Peyer's patch (tissue), 4 donors: ENCODE measurements at regions not wholly inside any gene's neighbourhood (a gene's known extent, or its start where the extent isn't known, plus 50 kb on each side); places are given as distances from the start of the nearest gene placed in this dataset.
"Not testable (repeated sequence)": the region's sequence is repeated elsewhere in the genome, so short reads cannot be mapped to it uniquely, and the experiment has no call there.

Experiments used
- DNase-seq, 3 donors: peaks; one replicate each; pipeline ENCODE4 v3.0.0-alpha.2; 2017 to 2019
- H3K27ac ChIP-seq, 4 donors: fragments of 200-600 bp; sonication (generic); one replicate each; pipeline ENCODE4 v1.5.1; 2016 to 2019
- H3K27me3 ChIP-seq, 2 donors: fragments of 200-600 bp; sonication (generic); one replicate each; pipeline ENCODE4 v1.5.1; 2019
- H3K36me3 ChIP-seq, 3 donors: fragments of 200-600 bp; sonication (generic); one replicate each; pipeline ENCODE4 v1.5.1; 2016 to 2019
- H3K4me1 ChIP-seq, 4 donors: fragments of 200-600 bp; sonication (generic); one replicate each; pipeline ENCODE4 v1.5.1; 2016 to 2019
- H3K4me3 ChIP-seq, 4 donors: fragments of 200-600 bp; sonication (generic); 1 replicate in 3 of 4; 2 replicates in 1 of 4; pipeline ENCODE4 v1.5.1; 2016 to 2019; ENCODE audit warnings: mild to moderate bottlenecking in 1 of 4
- H3K9me3 ChIP-seq, 4 donors: fragments of 200-600 bp; sonication (generic); one replicate each; pipeline ENCODE4 v1.5.1; 2016 to 2019; ENCODE audit warnings: mild to moderate bottlenecking in 1 of 4
- CTCF ChIP-seq, 6 experiments: fragments of 450-650 bp in 4 of 6; fragments of 200-600 bp in 2 of 6; sonication (generic) in 1 of 6; IDR thresholded peaks; one replicate each; pipeline ENCODE4 v1.5.1; 2017 to 2019; ENCODE audit warnings: antibody characterized with exemption in 6 of 6, mild to moderate bottlenecking in 3 of 6, moderate library complexity in 1 of 6
- POLR2A ChIP-seq, 2 donors: fragments of 450-650 bp; IDR thresholded peaks; one replicate each; pipeline ENCODE4 v1.5.1; 2017; ENCODE audit warnings: antibody characterized with exemption in 2 of 2, mild to moderate bottlenecking in 2 of 2, moderate library complexity in 2 of 2

GRCh38 chr13:19074519-19074918, 107.1 kb downstream of the TUBA3C start:
- no peak for DNase-seq
- no peak for TF ChIP-seq POLR2A (IDR thresholded peaks at IDR 0.05)
- TF ChIP-seq CTCF (IDR thresholded peaks at IDR 0.05) = no peak
- Histone ChIP-seq H3K36me3 (no peaks in the 10 kb centered on the region), H3K9me3 (peaks cover 0 to 6% (median 0%) of the 10 kb centered on the region in 4 donors), H3K27me3 (no peaks in the 10 kb centered on the region), H3K4me3 (no peak overlapping the region), H3K27ac (no peak overlapping the region), H3K4me1 (no peaks in the 10 kb centered on the region)

- H3K36me3 ChIP-seq, H3K9me3 ChIP-seq, H3K27ac ChIP-seq, H3K27me3 ChIP-seq, H3K4me3 ChIP-seq, H3K4me1 ChIP-seq, DNase-seq: not testable (repeated sequence)
These were observed 107.5 kb downstream of the TUBA3C start for GRCh38 chr13:19074106-19074505.

- H3K4me1 ChIP-seq, H3K27me3 ChIP-seq, DNase-seq, H3K9me3 ChIP-seq, H3K27ac ChIP-seq, H3K36me3 ChIP-seq, H3K4me3 ChIP-seq: not testable (repeated sequence)
These were observed 108.5 kb downstream of the TUBA3C start for GRCh38 chr13:19072956-19073706.

GRCh38 chr13:19072543-19072942, 109.1 kb downstream of the TUBA3C start:
- no peak for TF ChIP-seq CTCF (IDR thresholded peaks at IDR 0.05)
- H3K36me3 ChIP-seq = no peaks in the 10 kb centered on the region
- H3K4me1 ChIP-seq = no peaks in the 10 kb centered on the region
- H3K4me3 ChIP-seq = no peak overlapping the region
- no peak for DNase-seq
- H3K9me3 ChIP-seq = peaks cover 0 to 6% (median 0%) of the 10 kb centered on the region in 4 donors
- no peak overlapping the region for H3K27ac ChIP-seq
- no peaks in the 10 kb centered on the region for H3K27me3 ChIP-seq

- Histone ChIP-seq H3K36me3 (no peaks in the 10 kb centered on the region), H3K9me3 (peaks cover 0 to 6% (median 0%) of the 10 kb centered on the region in 4 donors), H3K4me3 (no peak overlapping the region), H3K4me1 (no peaks in the 10 kb centered on the region), H3K27me3 (no peaks in the 10 kb centered on the region), H3K27ac (no peak overlapping the region)
- TF ChIP-seq POLR2A (IDR thresholded peaks at IDR 0.05) (no peak), CTCF (IDR thresholded peaks at IDR 0.05) (no peak)
- DNase-seq = no peak
These were observed 110.3 kb downstream of the TUBA3C start for GRCh38 chr13:19071161-19071936.

- Histone ChIP-seq H3K9me3 (peaks cover 0 to 6% (median 0%) of the 10 kb centered on the region in 4 donors), H3K4me3 (no peak overlapping the region), H3K36me3 (no peaks in the 10 kb centered on the region), H3K27me3 (no peaks in the 10 kb centered on the region), H3K27ac (no peak overlapping the region), H3K4me1 (no peaks in the 10 kb centered on the region)
- TF ChIP-seq CTCF (IDR thresholded peaks at IDR 0.05) = no peak
- no peak for TF ChIP-seq POLR2A (IDR thresholded peaks at IDR 0.05)
- no peak for DNase-seq
These were observed 111.3 kb downstream of the TUBA3C start for GRCh38 chr13:19070398-19070735.
